A549 (cell line): ENCODE measurements at regions not wholly inside any gene's neighbourhood (a gene's known extent, or its start where the extent isn't known, plus 50 kb on each side); places are given as distances from the start of the nearest gene placed in this dataset.

Source experiments
- ATAC-seq, 2 experiments: fragments of 200-7000 bp in 1 of 2; fragments of >200 bp in 1 of 2; cut with Nextera tagmentation in 1 of 2; cut with Tn5 transposase in 1 of 2; 3 replicates each; pipeline versions ENCODE4 v1.8.0 to v1.9.1; 2018 to 2020; ENCODE audit warnings: mild to moderate bottlenecking in 1 of 2, moderate library complexity in 1 of 2
- CTCF ChIA-PET: fragments of 300-600 bp; sonication (Branson Sonifier 250); formaldehyde crosslinking; extraction: SDS; loops from one replicate; lab custom pipeline; 2021; ENCODE audit warnings: antibody characterized with exemption, inconsistent platforms; lab: Yijun Ruan, JAX
- POLR2A ChIA-PET: fragments of 350-600 bp; formaldehyde crosslinking; extraction: SDS; loops from one replicate; lab custom pipeline; 2021; ENCODE audit warnings: antibody characterized with exemption, inconsistent platforms; lab: Yijun Ruan, JAX
- DNase-seq, 2 experiments: peaks; one replicate each; pipeline versions ENCODE4 v3.0.0 to v3.0.0-alpha.2; 2011 to 2016; ENCODE audit warnings: low read depth in 1 of 2, low spot score in 1 of 2
- FAIRE-seq: peaks from 2 replicates; lab custom pipeline; 2011; peaks lifted over from hg19 to GRCh38; lab: Jason Lieb, UNC
- H3K27ac ChIP-seq, 2 experiments: fragments of >200 bp; sonication (Bioruptor Twin); formaldehyde crosslinking; 3 replicates each; pipeline ENCODE4 v1.5.1; 2016 to 2017
- H3K4me1 ChIP-seq: fragments of >200 bp; sonication (Bioruptor Twin); formaldehyde crosslinking; 3 replicates; pipeline ENCODE4 v1.6.1; 2016
- H3K4me2 ChIP-seq: fragments of >200 bp; sonication (Bioruptor Twin); formaldehyde crosslinking; 3 replicates; pipeline ENCODE4 v1.6.1; 2016
- H3K4me3 ChIP-seq: fragments of >200 bp; sonication (Bioruptor Twin); formaldehyde crosslinking; 3 replicates; pipeline ENCODE4 v1.5.1; 2016
- H3K9me3 ChIP-seq: fragments of >200 bp; sonication (Bioruptor Twin); formaldehyde crosslinking; 3 replicates; pipeline ENCODE4 v1.6.1; 2016
- ATOH8 ChIP-seq: fragments of 250-450 bp; sonication (Bioruptor Pico); IDR thresholded peaks from 2 replicates; pipeline ENCODE4 v1.5.0; 2020; ENCODE audit warnings: low read depth, mild to moderate bottlenecking, moderate library complexity
- BHLHE40 ChIP-seq: IDR thresholded peaks from 2 replicates; pipeline ENCODE4 v1.6.1; 2012; ENCODE audit warnings: low read depth, low read length, inconsistent platforms
- CEBPB ChIP-seq, 2 experiments: fragments of >200 bp in 1 of 2; sonication (Bioruptor Twin) in 1 of 2; formaldehyde crosslinking in 1 of 2; IDR thresholded peaks; 2 replicates each; pipeline ENCODE4 v1.6.1; 2012 to 2016
- CHD4 ChIP-seq: fragments of 200-600 bp; sonication (generic); IDR thresholded peaks from 2 replicates; pipeline ENCODE4 v1.6.1; 2016; ENCODE audit warnings: antibody characterized with exemption, mild to moderate bottlenecking, borderline replicate concordance
- E2F6 ChIP-seq: IDR thresholded peaks from 2 replicates; pipeline ENCODE4 v1.6.1; 2012; ENCODE audit warnings: low read depth, borderline replicate concordance
- EP300 ChIP-seq, 2 experiments: fragments of >200 bp; sonication (Bioruptor Twin); formaldehyde crosslinking; IDR thresholded peaks; 2 replicates in 1 of 2; 3 replicates in 1 of 2; pipeline ENCODE4 v1.6.1; 2016 to 2017
- FOSB ChIP-seq: fragments of 250-450 bp; sonication (Bioruptor Pico); IDR thresholded peaks from 2 replicates; pipeline ENCODE4 v1.5.0; 2020; ENCODE audit warnings: mild to moderate bottlenecking, moderate library complexity
- HES2 ChIP-seq: fragments of >200 bp; sonication (Bioruptor Twin); formaldehyde crosslinking; IDR thresholded peaks from 2 replicates; pipeline ENCODE4 v1.6.1; 2016
- HEYL ChIP-seq: fragments of 250-450 bp; sonication (Bioruptor Pico); IDR thresholded peaks from 2 replicates; pipeline ENCODE4 v1.8.0; 2021; ENCODE audit warnings: mild to moderate bottlenecking, moderate library complexity
- HOXA7 ChIP-seq: fragments of 250-450 bp; sonication (Bioruptor Pico); IDR thresholded peaks from 2 replicates; pipeline ENCODE4 v1.5.0; 2020; ENCODE audit warnings: mild to moderate bottlenecking, moderate library complexity
- HOXB5 ChIP-seq: fragments of 250-450 bp; sonication (Bioruptor Pico); IDR thresholded peaks from 2 replicates; pipeline ENCODE4 v1.5.0; 2020; ENCODE audit warnings: mild to moderate bottlenecking, moderate library complexity
- JUN ChIP-seq, 2 experiments: fragments of >200 bp; sonication (Bioruptor Twin); formaldehyde crosslinking; IDR thresholded peaks; 2 replicates in 1 of 2; 3 replicates in 1 of 2; pipeline ENCODE4 v1.6.1; 2016 to 2017
- KDM5A ChIP-seq: fragments of 200-600 bp; sonication (generic); IDR thresholded peaks from 2 replicates; pipeline ENCODE4 v1.6.1; 2016; ENCODE audit warnings: antibody characterized with exemption, mild to moderate bottlenecking
- MAFK ChIP-seq: fragments of 450-650 bp; IDR thresholded peaks from 2 replicates; pipeline ENCODE4 v1.6.1; 2014; ENCODE audit not compliant: partially characterized antibody
- MAX ChIP-seq: IDR thresholded peaks from 2 replicates; pipeline ENCODE4 v1.6.1; 2012
- MAZ ChIP-seq: fragments of 150-350 bp; IDR thresholded peaks from 2 replicates; pipeline ENCODE4 v1.6.1; 2014; ENCODE audit warnings: antibody characterized with exemption, low read depth, low read length, borderline replicate concordance
- NFE2L2 ChIP-seq: fragments of 150-350 bp; conservative IDR thresholded peaks from 2 replicates; pipeline ENCODE4 v1.6.1; 2014; ENCODE audit warnings: low read length
- NPAS2 ChIP-seq: fragments of 250-450 bp; sonication (Bioruptor Pico); IDR thresholded peaks from 2 replicates; pipeline ENCODE4 v1.8.0; 2022; ENCODE audit warnings: mild to moderate bottlenecking, moderate library complexity, borderline replicate concordance
- PBX3 ChIP-seq: IDR thresholded peaks from 2 replicates; pipeline ENCODE4 v1.6.1; 2012
- RARB ChIP-seq: fragments of 250-450 bp; sonication (Bioruptor Pico); IDR thresholded peaks from 2 replicates; pipeline ENCODE4 v1.8.0; 2021; ENCODE audit warnings: mild to moderate bottlenecking, moderate library complexity
- RNF2 ChIP-seq: fragments of 200-600 bp; sonication (generic); IDR thresholded peaks from 2 replicates; pipeline ENCODE4 v1.6.1; 2016; ENCODE audit warnings: low read depth, mild to moderate bottlenecking, antibody characterized with exemption, moderate library complexity, borderline replicate concordance
- SMC3 ChIP-seq: fragments of >200 bp; sonication (Bioruptor Twin); formaldehyde crosslinking; IDR thresholded peaks from 3 replicates; pipeline ENCODE4 v1.6.1; 2018; ENCODE audit warnings: inconsistent platforms
- SREBF2 ChIP-seq: fragments of 450-650 bp; IDR thresholded peaks from 2 replicates; pipeline ENCODE4 v1.6.1; 2014; ENCODE audit warnings: mild to moderate bottlenecking, moderate library complexity
- TFCP2L1 ChIP-seq: fragments of 250-450 bp; sonication (Bioruptor Pico); IDR thresholded peaks from 2 replicates; pipeline ENCODE4 v1.5.0; 2021; ENCODE audit warnings: mild to moderate bottlenecking
- TP53 ChIP-seq: fragments of 250-450 bp; sonication (Bioruptor Pico); IDR thresholded peaks from 2 replicates; pipeline ENCODE4 v1.5.0; 2021; ENCODE audit warnings: mild to moderate bottlenecking, moderate library complexity
- WGBS: methylation state at CpG from one replicate; pipeline ENCODE4 v1.1.6; 2017; ENCODE audit errors: missing lambda C conversion rate; 5-methylcytosine and 5-hydroxymethylcytosine counted together
- TF ChIP-seq, protein P1 (sequence below): fragments of 200-600 bp; sonication (generic); IDR thresholded peaks from 2 replicates; pipeline ENCODE4 v1.6.1; 2016; ENCODE audit warnings: antibody characterized with exemption, mild to moderate bottlenecking, moderate library complexity
- TF ChIP-seq, protein P2 (sequence below): fragments of 150-350 bp; IDR thresholded peaks from 2 replicates; pipeline ENCODE4 v1.6.1; 2014; ENCODE audit warnings: low read depth, mild to moderate bottlenecking, low read length

- TF ChIP-seq FOSB (no peak), RNF2 (no peak), HOXB5 (CRISPR knock-in tag) (no peak), SREBF2 (no peak), MAFK (no peak), E2F6 (no peak), HOXA7 (CRISPR knock-in tag) (no peak), HEYL (CRISPR knock-in tag) (no peak), NPAS2 (CRISPR knock-in tag) (no peak), MAX (no peak), KDM5A (no peak), JUN (IDR thresholded peaks at IDR 0.05) (no peak)
- Histone ChIP-seq H3K27ac (no peak overlapping the region), H3K4me2 (no peak overlapping the region), H3K4me3 (no peak overlapping the region), H3K9me3 (no peaks in the 10 kb centered on the region), H3K4me1 (no peaks in the 10 kb centered on the region)
- ATAC-seq (no peak), DNase-seq (no peak), FAIRE-seq (no peak)
- ChIA-PET POLR2A (no interaction called here), CTCF (no interaction called here)
- WGBS: 54% methylated on average over 3 of the region's 3 CpGs
Measured at GRCh38 chr6:48624631-48625030, 513.6 kb upstream of the PTCHD4 start.

- no peak overlapping the region for H3K4me3 ChIP-seq
Measured at GRCh38 chr6:48619771-48620170, 508.8 kb upstream of the PTCHD4 start.

More at GRCh38 chr6:48619771-48620170, 508.8 kb upstream of the PTCHD4 start:
- Histone ChIP-seq H3K4me1 (no peaks in the 10 kb centered on the region), H3K4me2 (no peak overlapping the region), H3K9me3 (no peaks in the 10 kb centered on the region; the same call in 2 of the 3 replicates)
- CTCF ChIA-PET: no interaction called here
- no peak for ATAC-seq
- TF ChIP-seq, protein P1, sequence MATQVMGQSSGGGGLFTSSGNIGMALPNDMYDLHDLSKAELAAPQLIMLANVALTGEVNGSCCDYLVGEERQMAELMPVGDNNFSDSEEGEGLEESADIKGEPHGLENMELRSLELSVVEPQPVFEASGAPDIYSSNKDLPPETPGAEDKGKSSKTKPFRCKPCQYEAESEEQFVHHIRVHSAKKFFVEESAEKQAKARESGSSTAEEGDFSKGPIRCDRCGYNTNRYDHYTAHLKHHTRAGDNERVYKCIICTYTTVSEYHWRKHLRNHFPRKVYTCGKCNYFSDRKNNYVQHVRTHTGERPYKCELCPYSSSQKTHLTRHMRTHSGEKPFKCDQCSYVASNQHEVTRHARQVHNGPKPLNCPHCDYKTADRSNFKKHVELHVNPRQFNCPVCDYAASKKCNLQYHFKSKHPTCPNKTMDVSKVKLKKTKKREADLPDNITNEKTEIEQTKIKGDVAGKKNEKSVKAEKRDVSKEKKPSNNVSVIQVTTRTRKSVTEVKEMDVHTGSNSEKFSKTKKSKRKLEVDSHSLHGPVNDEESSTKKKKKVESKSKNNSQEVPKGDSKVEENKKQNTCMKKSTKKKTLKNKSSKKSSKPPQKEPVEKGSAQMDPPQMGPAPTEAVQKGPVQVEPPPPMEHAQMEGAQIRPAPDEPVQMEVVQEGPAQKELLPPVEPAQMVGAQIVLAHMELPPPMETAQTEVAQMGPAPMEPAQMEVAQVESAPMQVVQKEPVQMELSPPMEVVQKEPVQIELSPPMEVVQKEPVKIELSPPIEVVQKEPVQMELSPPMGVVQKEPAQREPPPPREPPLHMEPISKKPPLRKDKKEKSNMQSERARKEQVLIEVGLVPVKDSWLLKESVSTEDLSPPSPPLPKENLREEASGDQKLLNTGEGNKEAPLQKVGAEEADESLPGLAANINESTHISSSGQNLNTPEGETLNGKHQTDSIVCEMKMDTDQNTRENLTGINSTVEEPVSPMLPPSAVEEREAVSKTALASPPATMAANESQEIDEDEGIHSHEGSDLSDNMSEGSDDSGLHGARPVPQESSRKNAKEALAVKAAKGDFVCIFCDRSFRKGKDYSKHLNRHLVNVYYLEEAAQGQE: no peak
- TF ChIP-seq NFE2L2: no peak
- TF ChIP-seq JUN (IDR thresholded peaks at IDR 0.05): no peak
- no peak for TF ChIP-seq EP300 (IDR thresholded peaks at IDR 0.05)
- TF ChIP-seq MAFK: no peak
- TF ChIP-seq MAZ: no peak
- TF ChIP-seq, protein P2, sequence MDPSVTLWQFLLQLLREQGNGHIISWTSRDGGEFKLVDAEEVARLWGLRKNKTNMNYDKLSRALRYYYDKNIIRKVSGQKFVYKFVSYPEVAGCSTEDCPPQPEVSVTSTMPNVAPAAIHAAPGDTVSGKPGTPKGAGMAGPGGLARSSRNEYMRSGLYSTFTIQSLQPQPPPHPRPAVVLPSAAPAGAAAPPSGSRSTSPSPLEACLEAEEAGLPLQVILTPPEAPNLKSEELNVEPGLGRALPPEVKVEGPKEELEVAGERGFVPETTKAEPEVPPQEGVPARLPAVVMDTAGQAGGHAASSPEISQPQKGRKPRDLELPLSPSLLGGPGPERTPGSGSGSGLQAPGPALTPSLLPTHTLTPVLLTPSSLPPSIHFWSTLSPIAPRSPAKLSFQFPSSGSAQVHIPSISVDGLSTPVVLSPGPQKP: no peak
- TF ChIP-seq RARB (CRISPR knock-in tag): no peak
- no peak for TF ChIP-seq PBX3
- TF ChIP-seq HES2: no peak
- no peak for TF ChIP-seq SMC3
- no peak for TF ChIP-seq TFCP2L1
- TF ChIP-seq TP53 (CRISPR knock-in tag): no peak
- TF ChIP-seq CEBPB (IDR thresholded peaks at IDR 0.05): no peak
- no peak for TF ChIP-seq CHD4
- TF ChIP-seq ATOH8 (CRISPR knock-in tag): no peak
- TF ChIP-seq BHLHE40: no peak
- TF ChIP-seq, all 56 proteins: peak for 0
- no peak for FAIRE-seq
- H3K27ac ChIP-seq: no peak overlapping the region
- POLR2A ChIA-PET: no interaction called here
- WGBS: 88% methylated on average over 3 of the region's 3 CpGs
- no peak for DNase-seq
